HepG2 (cell line): ENCODE measurements at regions not wholly inside any gene's neighbourhood (a gene's known extent, or its start where the extent isn't known, plus 50 kb on each side); places are given as distances from the start of the nearest gene placed in this dataset.

Source experiments
- ATAC-seq: fragments of 200-7000 bp; cut with Tn5 transposase; 3 replicates; pipeline ENCODE4 v1.9.1; 2020; ENCODE audit warnings: mild to moderate bottlenecking, moderate library complexity
- BruUV-seq: library from RNA; stranded (reverse); fragments of 400-500 nt; replicated peaks from 2 replicates; lab custom pipeline; 2021; lab: Mats Ljungman, UMichigan
- CTCF ChIA-PET: fragments of 300-600 bp; formaldehyde crosslinking; extraction: SDS; loops from one replicate; lab custom pipeline; 2021; ENCODE audit warnings: low total read pairs, inconsistent platforms, low intra/inter-chr PET ratio; lab: Yijun Ruan, JAX
- POLR2A ChIA-PET: fragments of 350-600 bp; sonication (Branson Sonifier 250); formaldehyde crosslinking; loops from one replicate; lab custom pipeline; 2020; ENCODE audit warnings: antibody characterized with exemption, inconsistent platforms; lab: Yijun Ruan, JAX
- DNase-seq: peaks from one replicate; pipeline ENCODE4 v3.0.0-alpha.2; 2015; ENCODE audit warnings: low spot score
- FAIRE-seq: peaks from 3 replicates; lab custom pipeline; 2011; peaks lifted over from hg19 to GRCh38; lab: Jason Lieb, UNC
- H2AFZ ChIP-seq: one replicate; pipeline ENCODE4 v1.6.1; 2011; ENCODE audit warnings: low read length, inconsistent platforms
- H3K27ac ChIP-seq: fragments of 300-600 bp; 3 replicates; pipeline ENCODE4 v1.8.0; 2011; ENCODE audit warnings: mixed run types, mild to moderate bottlenecking, mixed read lengths, low read length, inconsistent platforms; ENCODE audit not compliant: insufficient read depth; ENCODE audit errors: extremely low read length
- H3K27me3 ChIP-seq, 2 experiments: fragments of 200-600 bp in 1 of 2; 2 replicates in 1 of 2; 3 replicates in 1 of 2; pipeline versions ENCODE4 v1.6.0 to v1.8.0; 2011; ENCODE audit warnings: low read length in 2 of 2, mild to moderate bottlenecking in 2 of 2, moderate library complexity in 2 of 2, inconsistent platforms in 1 of 2; ENCODE audit not compliant: insufficient read depth in 2 of 2, control insufficient read depth in 1 of 2
- H3K36me3 ChIP-seq, 2 experiments: fragments of 200-600 bp in 1 of 2; replicated peaks in 1 of 2; 2 replicates in 1 of 2; 3 replicates in 1 of 2; pipeline versions ENCODE4 v1.5.1 to v1.8.0; 2011; ENCODE audit warnings: low read length in 2 of 2, inconsistent platforms in 1 of 2; ENCODE audit not compliant: insufficient read depth in 2 of 2, control insufficient read depth in 1 of 2
- H3K4me1 ChIP-seq: 2 replicates; pipeline ENCODE4 v1.5.1; 2012; ENCODE audit warnings: low read length, inconsistent platforms; ENCODE audit not compliant: insufficient read depth
- H3K4me2 ChIP-seq: 2 replicates; pipeline ENCODE4 v1.6.0; 2011; ENCODE audit warnings: low read depth, low read length, inconsistent platforms
- H3K4me3 ChIP-seq, 3 experiments: fragments of 200-600 bp in 1 of 3; sonication (generic), shearing (Covaris generic) in 1 of 3; replicated peaks in 1 of 3; 2 replicates each; pipeline ENCODE4 v1.5.1; 2011 to 2016; ENCODE audit warnings: low read length in 3 of 3, inconsistent platforms in 2 of 3, low read depth in 2 of 3, mild to moderate bottlenecking in 2 of 3, control low read depth in 1 of 3, mixed read lengths in 1 of 3; ENCODE audit not compliant: insufficient read depth in 1 of 3
- H3K79me2 ChIP-seq: one replicate; pipeline ENCODE4 v1.6.1; 2011; ENCODE audit warnings: low read length, inconsistent platforms; ENCODE audit not compliant: insufficient read depth
- H3K9ac ChIP-seq: 2 replicates; pipeline ENCODE4 v1.6.0; 2011; ENCODE audit warnings: mild to moderate bottlenecking, low read depth, low read length, inconsistent platforms; ENCODE audit not compliant: insufficient read depth
- H3K9me3 ChIP-seq: 2 replicates; pipeline ENCODE4 v1.5.1; 2012; ENCODE audit warnings: mild to moderate bottlenecking, low read length
- H4K20me1 ChIP-seq: 2 replicates; pipeline ENCODE4 v1.6.0; 2011; ENCODE audit warnings: inconsistent platforms, mild to moderate bottlenecking, low read length, moderate library complexity; ENCODE audit not compliant: insufficient read depth
- ARNT ChIP-seq: fragments of 450-650 bp; IDR thresholded peaks from 2 replicates; pipeline ENCODE4 v1.6.1; 2017
- ASH2L ChIP-seq: fragments of 300-600, 200-600 bp; sonication (generic); IDR thresholded peaks from 2 replicates; pipeline ENCODE4 v1.7.0; 2017; ENCODE audit warnings: low read depth, mild to moderate bottlenecking, moderate library complexity, mixed read lengths, low read length; ENCODE audit not compliant: insufficient read length
- CENPT ChIP-seq: sonication (generic); formaldehyde crosslinking; IDR thresholded peaks from 2 replicates; pipeline ENCODE4 v1.8.0; 2022; ENCODE audit warnings: low read depth, mild to moderate bottlenecking, moderate library complexity, missing genetic modification reagents
- GABPB1 ChIP-seq: IDR thresholded peaks from 2 replicates; pipeline ENCODE4 v1.6.1; 2016; ENCODE audit warnings: mild to moderate bottlenecking, missing genetic modification reagents, moderate library complexity, missing compliant biosample characterization
- LBX2 ChIP-seq: sonication (generic); formaldehyde crosslinking; IDR thresholded peaks from 2 replicates; pipeline ENCODE4 v1.5.0; 2020; ENCODE audit warnings: missing genetic modification reagents, mild to moderate bottlenecking, borderline replicate concordance
- SIN3B ChIP-seq: fragments of 150-350 bp; IDR thresholded peaks from 2 replicates; pipeline ENCODE4 v1.6.1; 2014; ENCODE audit warnings: low read length
- ZNF17 ChIP-seq: sonication (generic); formaldehyde crosslinking; IDR thresholded peaks from 2 replicates; pipeline ENCODE4 v1.5.0; 2020; ENCODE audit warnings: mild to moderate bottlenecking, missing genetic modification reagents
- ZNF251 ChIP-seq: sonication (generic); formaldehyde crosslinking; IDR thresholded peaks from 2 replicates; pipeline ENCODE4 v1.9.0; 2021; ENCODE audit warnings: mild to moderate bottlenecking, missing genetic modification reagents
- ZNF564 ChIP-seq: sonication (generic); formaldehyde crosslinking; IDR thresholded peaks from 2 replicates; pipeline ENCODE4 v1.8.1; 2023; ENCODE audit warnings: mild to moderate bottlenecking, missing genetic modification reagents
- ZNF740 ChIP-seq: sonication (generic); formaldehyde crosslinking; IDR thresholded peaks from 2 replicates; pipeline ENCODE4 v1.4.0; 2020; ENCODE audit warnings: missing genetic modification reagents
- WGBS: methylation state at CpG from one replicate; pipeline ENCODE4 v1.1.6; 2017; ENCODE audit warnings: low lambda C conversion rate; 5-methylcytosine and 5-hydroxymethylcytosine counted together
- in situ Hi-C: cut with HindIII; loops from 2 replicates; pipeline ENCODE4 v1.10.0; 2017; ENCODE audit warnings: low pct_unique_long_range_greater_than_20kb; ENCODE audit not compliant: extremely low pct_ligation_motif_present
- intact Hi-C: fragments of 100-400 bp; cut with micrococcal nuclease; formaldehyde crosslinking; loops from one replicate; pipeline ENCODE4 v1.10.0; 2022; ENCODE audit not compliant: unreplicated experiment
- TF ChIP-seq, protein P1 (sequence below): sonication (generic); formaldehyde crosslinking; IDR thresholded peaks from 2 replicates; pipeline ENCODE4 v1.8.0; 2022; ENCODE audit warnings: missing genetic modification reagents, mild to moderate bottlenecking, borderline replicate concordance

GRCh38 chr2:184004289-184004947 lies 593.9 kb upstream of the ZNF804A start:
- no peak for FAIRE-seq
- no TSS peak for BruUV-seq

More at GRCh38 chr2:184004289-184004947, 593.9 kb upstream of the ZNF804A start:
- Histone ChIP-seq H3K4me3 (no peak overlapping the region), H3K9me3 (no peaks in the 10 kb centered on the region), H3K4me2 (no peak overlapping the region), H3K9ac (no peak overlapping the region), H4K20me1 (no peaks in the 10 kb centered on the region), H2AFZ (no peak overlapping the region), H3K27me3 (no peaks in the 10 kb centered on the region), H3K79me2 (no peaks in the 10 kb centered on the region), H3K27ac (no peak overlapping the region), H3K4me1 (peaks cover 8% of the 10 kb centered on the region; the same call in 1 of the 2 replicates), H3K36me3 (no peaks in the 10 kb centered on the region)
- CTCF ChIA-PET, result no interaction called here
- ATAC-seq, result no peak
- no peak for DNase-seq
- intact Hi-C loops (no loop called here), in situ Hi-C loops (no loop called here)
- POLR2A ChIA-PET, result no interaction called here
- WGBS, result 0% methylated on average over 1 of the region's 1 CpG
- no peak for TF ChIP-seq GABPB1
- no peak for TF ChIP-seq ARNT
- no peak for TF ChIP-seq ASH2L
- TF ChIP-seq ZNF251, result no peak
- TF ChIP-seq ZNF17 (CRISPR knock-in tag), result no peak
- no peak for TF ChIP-seq LBX2 (CRISPR knock-in tag)
- TF ChIP-seq, protein P1, sequence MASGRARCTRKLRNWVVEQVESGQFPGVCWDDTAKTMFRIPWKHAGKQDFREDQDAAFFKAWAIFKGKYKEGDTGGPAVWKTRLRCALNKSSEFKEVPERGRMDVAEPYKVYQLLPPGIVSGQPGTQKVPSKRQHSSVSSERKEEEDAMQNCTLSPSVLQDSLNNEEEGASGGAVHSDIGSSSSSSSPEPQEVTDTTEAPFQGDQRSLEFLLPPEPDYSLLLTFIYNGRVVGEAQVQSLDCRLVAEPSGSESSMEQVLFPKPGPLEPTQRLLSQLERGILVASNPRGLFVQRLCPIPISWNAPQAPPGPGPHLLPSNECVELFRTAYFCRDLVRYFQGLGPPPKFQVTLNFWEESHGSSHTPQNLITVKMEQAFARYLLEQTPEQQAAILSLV (CRISPR knock-in tag), result no peak
- no peak for TF ChIP-seq ZNF564 (CRISPR knock-in tag)
- TF ChIP-seq SIN3B, result no peak
- no peak for TF ChIP-seq ZNF740
- no peak for TF ChIP-seq CENPT (CRISPR knock-in tag)
